HUDEP-2 (cell line): ENCODE measurements at regions not wholly inside any gene's neighbourhood (a gene's known extent, or its start where the extent isn't known, plus 50 kb on each side); places are given as distances from the start of the nearest gene placed in this dataset.
"Not testable (repeated sequence)": the region's sequence is repeated elsewhere in the genome, so short reads cannot be mapped to it uniquely, and the experiment has no call there.

Experiments used
- DNase-seq, 76 experiments: peaks; one replicate each; lab custom pipeline; 2025; ENCODE audit not compliant: unreplicated experiment in 76 of 76; lab: John Stamatoyannopoulos, UW

GRCh38 chr2:128413718-128414341, 95.2 kb upstream of the HS6ST1 start:
- DNase-seq: no peak

GRCh38 chr2:128414351-128414750, 95.7 kb upstream of the HS6ST1 start:
- DNase-seq: no peak

- no peak for DNase-seq
Measured at GRCh38 chr2:128414946-128415778, 96.5 kb upstream of the HS6ST1 start.

GRCh38 chr2:128415779-128416061, 97.1 kb upstream of the HS6ST1 start:
- DNase-seq: no peak

- DNase-seq: no peak
Measured at GRCh38 chr2:128416109-128416785, 97.6 kb upstream of the HS6ST1 start.

GRCh38 chr2:128416806-128417205, 98.1 kb upstream of the HS6ST1 start:
- no peak for DNase-seq

- not testable (repeated sequence) for DNase-seq
Measured at GRCh38 chr2:128417264-128417663, 98.6 kb upstream of the HS6ST1 start.

GRCh38 chr2:128420131-128420530, 101.5 kb upstream of the HS6ST1 start:
- no peak for DNase-seq

GRCh38 chr2:128420776-128421175, 102.1 kb upstream of the HS6ST1 start:
- DNase-seq: no peak

- DNase-seq: no peak
Measured at GRCh38 chr2:128421286-128421685, 102.6 kb upstream of the HS6ST1 start.

- DNase-seq: no peak
Measured at GRCh38 chr2:128421861-128422311, 103.2 kb upstream of the HS6ST1 start.

GRCh38 chr2:128422571-128422970, 103.9 kb upstream of the HS6ST1 start:
- no peak for DNase-seq

- no peak for DNase-seq
Measured at GRCh38 chr2:128423788-128424165, 105.1 kb upstream of the HS6ST1 start.

GRCh38 chr2:128424406-128425171, 105.9 kb upstream of the HS6ST1 start:
- DNase-seq: no peak

- no peak for DNase-seq
Measured at GRCh38 chr2:128425216-128425615, 106.5 kb upstream of the HS6ST1 start.

- no peak for DNase-seq
Measured at GRCh38 chr2:128425731-128426620, 107.3 kb upstream of the HS6ST1 start.

- DNase-seq: no peak
Measured at GRCh38 chr2:128427413-128427755, 108.7 kb upstream of the HS6ST1 start.

- no peak for DNase-seq
Measured at GRCh38 chr2:128428415-128428814, 109.7 kb upstream of the HS6ST1 start.

GRCh38 chr2:128432423-128432822, 113.8 kb upstream of the HS6ST1 start:
- no peak for DNase-seq

GRCh38 chr2:128433911-128434550, 115.4 kb upstream of the HS6ST1 start:
- no peak for DNase-seq
